Uterus (tissue), 2 donors: ENCODE measurements at regions not wholly inside any gene's neighbourhood (a gene's known extent, or its start where the extent isn't known, plus 50 kb on each side); places are given as distances from the start of the nearest gene placed in this dataset.

Experiments
- POLR2A ChIP-seq, 2 donors: fragments of 450-650 bp; IDR thresholded peaks; one replicate each; pipeline ENCODE4 v1.6.1; 2016; ENCODE audit warnings: antibody characterized with exemption in 2 of 2, mild to moderate bottlenecking in 1 of 2, moderate library complexity in 1 of 2
- TF ChIP-seq, protein P1 (sequence below), 4 experiments: fragments of 200-600 bp in 2 of 4; fragments of 450-650 bp in 2 of 4; sonication (generic) in 2 of 4; IDR thresholded peaks; one replicate each; pipeline ENCODE4 v1.5.1; 2016 to 2019; ENCODE audit warnings: antibody characterized with exemption in 4 of 4, mild to moderate bottlenecking in 2 of 4, moderate library complexity in 1 of 4

DNA sequence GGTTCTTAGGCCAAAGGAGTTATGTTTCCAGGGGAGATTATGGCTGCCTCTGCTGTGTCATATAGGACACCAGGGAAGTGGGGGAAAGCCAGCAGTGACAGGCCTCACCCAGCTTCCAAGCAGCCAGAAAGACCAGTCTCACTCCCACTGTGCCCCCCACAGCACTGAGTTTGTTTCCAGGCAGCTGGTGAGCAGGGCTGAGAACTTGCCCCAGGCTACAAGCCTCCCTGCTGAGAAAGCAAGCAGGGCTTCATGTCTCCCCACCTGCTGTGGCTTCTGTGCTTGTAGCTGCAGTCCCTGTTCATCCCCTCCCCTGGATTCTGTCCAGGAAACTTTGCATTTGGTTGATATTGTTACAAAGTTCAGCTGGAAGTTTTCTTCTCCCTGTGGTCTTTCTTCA is 376.3 kb downstream of the PDCD6IP start:
- TF ChIP-seq, protein P1, sequence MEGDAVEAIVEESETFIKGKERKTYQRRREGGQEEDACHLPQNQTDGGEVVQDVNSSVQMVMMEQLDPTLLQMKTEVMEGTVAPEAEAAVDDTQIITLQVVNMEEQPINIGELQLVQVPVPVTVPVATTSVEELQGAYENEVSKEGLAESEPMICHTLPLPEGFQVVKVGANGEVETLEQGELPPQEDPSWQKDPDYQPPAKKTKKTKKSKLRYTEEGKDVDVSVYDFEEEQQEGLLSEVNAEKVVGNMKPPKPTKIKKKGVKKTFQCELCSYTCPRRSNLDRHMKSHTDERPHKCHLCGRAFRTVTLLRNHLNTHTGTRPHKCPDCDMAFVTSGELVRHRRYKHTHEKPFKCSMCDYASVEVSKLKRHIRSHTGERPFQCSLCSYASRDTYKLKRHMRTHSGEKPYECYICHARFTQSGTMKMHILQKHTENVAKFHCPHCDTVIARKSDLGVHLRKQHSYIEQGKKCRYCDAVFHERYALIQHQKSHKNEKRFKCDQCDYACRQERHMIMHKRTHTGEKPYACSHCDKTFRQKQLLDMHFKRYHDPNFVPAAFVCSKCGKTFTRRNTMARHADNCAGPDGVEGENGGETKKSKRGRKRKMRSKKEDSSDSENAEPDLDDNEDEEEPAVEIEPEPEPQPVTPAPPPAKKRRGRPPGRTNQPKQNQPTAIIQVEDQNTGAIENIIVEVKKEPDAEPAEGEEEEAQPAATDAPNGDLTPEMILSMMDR (IDR thresholded peaks at IDR 0.05) = no peak
- TF ChIP-seq POLR2A (IDR thresholded peaks at IDR 0.05) = no peak
